Fibroblast of skin of scalp (primary cell): ENCODE measurements at regions not wholly inside any gene's neighbourhood (a gene's known extent, or its start where the extent isn't known, plus 50 kb on each side); places are given as distances from the start of the nearest gene placed in this dataset.
"Not testable (repeated sequence)": the region's sequence is repeated elsewhere in the genome, so short reads cannot be mapped to it uniquely, and the experiment has no call there.

ENCODE experiments used
- DNase-seq: peaks from one replicate; pipeline ENCODE4 v3.0.0-alpha.2; 2013

DNA sequence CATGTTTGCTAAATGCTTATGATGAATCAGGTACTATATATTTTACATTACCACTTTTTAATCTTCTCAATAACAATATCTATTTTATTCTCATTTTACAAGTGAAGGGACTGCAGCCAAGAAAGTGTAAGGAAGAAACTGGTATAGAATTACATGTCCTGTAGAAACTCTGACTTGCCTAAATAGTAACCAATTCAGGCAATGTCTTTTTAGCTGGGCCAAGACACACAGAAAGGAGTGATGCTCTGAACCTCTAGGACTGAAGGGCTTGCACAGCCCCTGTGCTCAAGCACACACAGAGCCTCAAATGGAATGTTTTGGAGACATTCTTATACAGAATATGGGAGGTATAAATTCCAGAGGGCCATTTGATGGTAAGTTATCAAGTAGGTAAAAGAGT is 286.4 kb upstream of the TNC start:
- no peak for DNase-seq

DNA sequence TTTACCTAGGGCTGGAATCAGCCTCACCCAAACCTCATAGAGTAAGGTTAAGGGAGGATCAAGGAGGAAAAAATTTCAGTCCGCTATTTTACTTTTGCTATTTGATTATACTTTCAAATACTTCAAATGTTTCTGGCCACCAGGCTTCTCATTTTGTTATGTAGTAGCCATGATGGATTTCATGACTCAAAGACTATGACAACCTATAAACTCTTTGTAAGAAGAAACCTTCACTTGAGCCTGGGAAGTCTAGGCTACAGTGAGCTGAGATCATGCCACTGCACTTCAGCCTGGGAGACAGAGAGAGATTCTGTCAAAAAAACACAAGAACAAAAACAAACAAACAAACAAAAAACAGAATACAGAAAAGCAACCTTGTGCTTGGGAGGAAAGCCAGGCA is 293.6 kb upstream of the TNC start:
- DNase-seq, result peak; percentile 36

DNA sequence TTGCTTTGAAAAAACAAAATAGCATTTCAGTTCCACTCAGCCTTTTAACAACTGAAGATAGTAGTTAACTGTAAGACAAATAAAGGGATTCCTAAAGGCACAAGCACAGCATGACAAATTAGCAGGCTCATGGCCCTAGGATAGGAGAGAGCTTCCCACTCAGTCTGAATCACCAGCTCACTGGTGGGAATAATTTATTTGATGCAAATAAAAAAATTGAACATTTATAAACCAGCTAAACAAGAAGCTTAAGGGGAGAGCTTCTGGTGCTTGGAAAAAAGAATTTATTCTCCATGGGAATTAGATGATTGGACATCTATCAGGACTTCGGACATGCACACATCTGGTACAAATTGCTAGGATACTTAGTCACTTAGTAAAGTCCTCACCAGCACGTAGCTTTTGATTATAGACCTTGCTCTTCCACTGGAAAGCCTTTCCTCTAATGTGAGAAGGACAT is 294.1 kb upstream of the TNC start:
- DNase-seq, result peak; percentile 80

DNA sequence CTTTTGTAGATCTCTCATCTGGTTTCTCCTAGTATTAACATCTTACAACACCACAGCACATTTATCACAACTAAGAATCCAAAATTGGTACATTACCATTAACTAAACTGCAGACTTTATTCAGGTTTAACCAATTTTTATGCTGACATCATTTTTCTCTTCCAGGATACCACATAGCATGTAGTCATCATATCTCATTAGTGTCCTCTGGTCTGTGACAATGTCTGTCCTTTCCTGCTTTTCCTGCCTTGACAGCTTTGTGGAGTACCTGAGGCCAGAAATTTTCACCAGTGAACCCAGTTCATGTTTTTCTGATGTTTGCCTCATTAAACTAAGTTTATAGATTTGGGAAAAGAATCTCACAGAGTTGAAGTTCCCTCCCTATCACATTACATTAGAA is 294.7 kb upstream of the TNC start:
- no peak for DNase-seq

DNA sequence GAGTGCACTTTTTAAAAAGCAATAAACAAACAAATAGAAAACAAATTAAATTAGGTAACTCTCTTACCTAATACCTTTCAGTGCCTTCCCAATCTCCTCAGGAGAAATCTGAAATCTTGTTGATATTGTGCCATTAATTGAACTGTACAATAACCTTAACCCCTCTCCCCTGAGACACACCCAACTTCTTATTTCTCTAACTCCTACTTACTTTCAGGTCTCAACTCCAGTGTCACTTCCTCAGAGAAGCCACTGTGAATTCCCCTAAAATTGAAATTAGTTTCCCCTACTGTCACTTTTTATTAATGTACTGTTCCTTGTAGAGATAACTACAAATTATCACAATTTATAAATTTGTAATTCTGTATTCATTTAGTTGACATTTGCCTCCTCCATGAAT is 295.3 kb upstream of the TNC start:
- DNase-seq, result no peak

DNA sequence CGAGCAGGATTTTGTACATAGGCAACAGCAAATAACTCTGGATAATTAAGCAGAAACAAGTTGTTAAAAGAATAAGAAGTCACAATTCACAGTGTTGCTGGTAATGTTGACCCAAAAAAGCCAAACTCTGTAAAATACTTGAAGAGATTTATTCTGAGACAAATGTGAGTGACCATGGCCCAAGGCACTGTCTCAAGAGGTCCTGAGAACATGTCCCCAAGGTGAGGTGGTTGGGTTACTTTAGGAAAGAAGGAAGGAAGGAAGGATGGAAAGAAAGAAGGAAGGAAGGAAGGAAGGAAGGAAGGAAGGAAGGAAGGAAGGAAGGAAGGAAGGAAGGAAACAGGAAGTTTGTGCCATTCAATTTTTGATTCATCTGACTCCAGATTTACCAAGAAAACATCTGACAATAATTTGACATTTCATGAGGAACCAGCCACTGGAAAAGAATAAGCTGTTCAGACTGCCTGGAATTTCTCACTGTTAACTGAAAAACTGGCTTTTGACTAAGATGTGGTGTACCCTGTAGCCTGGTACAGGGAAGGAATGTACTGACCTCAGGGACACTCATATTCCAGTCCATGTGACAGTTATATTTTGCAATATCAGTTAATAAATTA is 295.9 kb upstream of the TNC start:
- no peak for DNase-seq

DNA sequence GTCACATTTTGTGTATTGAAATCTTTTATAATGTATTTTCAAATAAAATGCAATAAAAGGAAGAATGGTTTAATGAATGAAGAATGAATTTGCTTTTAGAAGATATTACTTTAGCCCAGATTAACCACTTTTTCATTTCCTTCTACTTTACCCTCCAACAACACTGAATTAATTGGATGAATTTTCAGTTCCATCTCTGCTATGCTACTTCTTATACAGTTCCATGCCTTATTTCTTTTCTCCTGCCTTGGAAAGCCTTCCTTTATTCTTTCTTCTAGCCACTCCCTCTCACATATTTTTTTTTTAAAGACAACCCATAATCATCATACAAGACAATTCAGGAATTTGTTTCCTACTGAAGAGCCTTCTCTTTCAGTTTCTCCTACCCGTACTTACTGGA is 296.6 kb upstream of the TNC start:
- no peak for DNase-seq

DNA sequence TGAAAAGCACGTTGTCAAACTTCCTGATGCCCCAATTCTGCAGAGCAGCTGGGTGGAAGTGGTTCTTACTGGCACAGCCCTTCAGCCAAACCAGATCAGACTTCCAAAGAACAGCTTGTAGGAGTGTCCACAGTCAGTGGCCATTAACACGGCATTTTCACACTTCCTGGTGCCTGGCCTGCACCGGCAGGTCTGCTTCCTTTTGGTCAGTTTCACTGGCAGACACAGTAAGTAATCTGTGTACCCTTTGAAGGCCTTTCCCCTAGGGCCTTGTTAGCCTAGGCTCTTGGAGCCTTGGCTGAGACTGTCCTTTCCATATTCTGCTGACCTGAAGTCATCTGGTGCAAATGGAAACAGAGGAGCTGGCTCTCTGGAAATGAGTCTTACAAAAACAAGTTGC is 297.5 kb upstream of the TNC start:
- DNase-seq, result no peak

DNA sequence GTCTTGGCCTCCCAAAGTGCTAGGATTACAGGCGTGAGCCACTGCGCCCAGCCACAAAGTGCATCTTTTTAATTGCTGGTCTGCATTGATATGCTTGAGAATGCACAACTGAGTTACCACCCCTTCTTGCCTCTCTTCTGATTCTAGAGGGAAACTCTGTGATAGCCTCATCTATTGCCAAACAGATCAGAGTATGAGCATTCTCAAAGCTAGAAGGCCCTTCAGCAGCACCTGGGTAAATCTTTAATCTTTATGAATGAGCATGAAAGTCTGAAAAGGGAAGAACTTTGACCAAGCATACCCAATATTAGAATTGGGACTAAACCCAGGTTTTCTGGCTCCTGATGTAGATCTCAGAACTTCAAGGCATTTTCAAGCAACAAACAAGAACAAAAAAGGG is 298.3 kb upstream of the TNC start:
- DNase-seq, result no peak

DNA sequence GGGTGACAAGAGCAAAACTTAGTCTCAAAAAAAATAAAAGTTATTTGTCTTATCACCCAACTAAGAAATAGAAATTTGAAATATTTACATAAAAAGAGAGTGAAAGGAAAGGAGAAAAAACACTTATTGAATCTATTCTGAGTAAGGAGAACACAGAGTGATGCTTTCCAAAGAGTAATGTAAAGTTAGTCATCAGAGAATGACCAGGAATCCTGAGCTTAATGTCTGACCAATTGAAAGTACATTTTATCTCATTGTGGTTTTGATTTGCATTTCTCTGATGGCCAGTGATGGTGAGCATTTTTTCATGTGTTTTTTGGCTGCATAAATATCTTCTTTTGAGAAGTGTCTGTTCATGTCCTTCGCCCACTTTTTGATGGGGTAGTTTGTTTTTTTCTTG is 300.2 kb upstream of the TNC start:
- peak; percentile 56 for DNase-seq

DNA sequence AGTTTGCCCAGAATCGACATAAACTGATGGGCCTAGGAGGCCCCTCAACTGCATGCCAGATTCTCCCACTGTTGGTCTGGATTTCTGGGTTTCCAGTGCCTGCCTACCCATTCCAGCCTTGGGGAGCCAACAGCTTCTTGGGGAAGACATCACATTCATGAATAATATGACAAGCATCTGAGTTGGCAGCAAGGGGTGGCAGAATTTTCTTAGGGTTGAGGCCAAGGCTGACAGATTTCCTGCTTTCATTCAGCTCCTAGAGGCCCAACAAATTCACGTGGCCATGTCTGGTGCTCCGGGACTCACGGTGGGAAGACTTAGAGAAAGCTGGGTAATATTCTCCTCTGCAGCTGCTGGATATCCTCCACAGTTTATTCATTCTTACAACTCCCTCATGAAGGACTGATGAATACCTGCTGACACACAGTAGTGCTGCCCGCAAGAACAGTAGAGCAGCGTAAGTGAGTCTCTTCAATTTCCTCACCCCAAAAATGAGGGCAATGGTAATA is 305.0 kb upstream of the TNC start:
- peak; percentile 18 for DNase-seq

DNA sequence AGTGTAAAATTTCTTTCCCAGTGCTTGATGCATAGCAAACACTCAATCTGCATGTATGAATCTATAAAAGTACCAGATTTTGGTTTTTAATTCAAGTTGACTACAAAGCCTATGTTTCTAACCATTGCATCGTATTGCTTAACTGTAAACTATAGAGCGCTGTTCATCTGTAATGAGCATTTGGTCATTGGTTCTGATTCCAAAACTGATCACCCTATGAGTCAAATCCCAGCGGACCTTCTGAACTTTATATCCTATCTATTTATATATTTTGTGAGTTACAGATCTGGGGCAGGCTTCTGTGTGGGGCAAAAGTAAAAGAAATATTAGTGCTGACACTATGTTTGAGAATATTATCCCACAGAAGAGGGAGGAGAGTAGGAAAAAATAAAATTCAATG is 305.7 kb upstream of the TNC start:
- peak; percentile 37 for DNase-seq

DNA sequence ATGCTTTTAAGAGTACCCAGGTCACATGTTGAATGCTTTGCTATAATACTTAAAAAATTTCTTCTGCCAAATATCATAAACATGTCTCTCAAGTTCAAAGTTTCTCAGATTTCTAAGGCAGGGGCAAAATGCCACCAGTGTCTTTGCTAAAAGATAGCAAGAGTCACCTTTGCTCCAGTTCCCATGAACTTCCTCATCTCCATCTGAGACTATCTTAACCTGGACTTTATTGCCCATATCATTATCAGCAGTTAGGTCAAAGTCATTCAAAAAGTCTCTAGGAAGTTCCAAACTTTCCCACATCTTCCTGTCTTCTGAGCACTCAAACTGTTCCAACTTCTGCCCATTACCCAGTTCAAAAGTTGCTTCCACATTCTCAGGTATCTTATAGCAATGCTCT is 307.6 kb upstream of the TNC start:
- no peak for DNase-seq

DNA sequence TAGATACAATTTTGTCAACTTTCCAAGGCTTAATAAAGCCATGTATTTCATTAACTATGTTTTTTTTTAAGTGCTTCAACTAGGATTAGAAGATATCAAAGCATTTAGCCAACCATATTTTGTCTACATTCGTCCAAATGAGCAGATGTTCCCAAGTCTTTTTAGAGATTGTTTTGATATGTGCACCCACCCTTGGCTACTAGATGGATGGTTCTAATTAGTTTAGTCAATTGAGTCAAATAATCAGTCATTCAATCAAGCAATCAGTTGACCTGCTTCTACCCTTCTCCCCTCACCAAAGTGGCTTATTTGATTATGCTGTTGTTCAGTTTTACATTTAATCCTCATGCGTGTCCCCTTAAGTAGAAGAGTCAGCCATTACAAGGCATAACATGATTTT is 319.5 kb upstream of the TNC start:
- no peak for DNase-seq

DNA sequence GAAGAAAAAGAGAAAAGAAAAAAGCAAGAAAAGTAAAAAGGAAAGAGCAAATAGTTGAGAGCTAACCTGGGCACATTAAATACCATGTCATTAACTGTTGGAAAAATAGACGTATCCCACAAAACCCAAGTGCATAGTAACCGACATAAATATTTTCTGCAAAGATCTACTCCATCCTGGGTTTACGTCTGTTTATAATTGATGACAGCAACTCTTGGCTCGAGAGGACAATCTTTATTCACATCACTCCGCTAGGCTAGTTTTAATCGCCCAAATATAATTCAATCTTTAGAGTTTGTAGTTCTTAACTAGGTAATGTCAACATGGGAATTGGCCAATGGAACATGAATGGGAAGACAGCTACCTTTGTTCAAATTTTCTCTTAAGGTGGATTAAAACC is 321.7 kb upstream of the TNC start:
- DNase-seq, result no peak

DNA sequence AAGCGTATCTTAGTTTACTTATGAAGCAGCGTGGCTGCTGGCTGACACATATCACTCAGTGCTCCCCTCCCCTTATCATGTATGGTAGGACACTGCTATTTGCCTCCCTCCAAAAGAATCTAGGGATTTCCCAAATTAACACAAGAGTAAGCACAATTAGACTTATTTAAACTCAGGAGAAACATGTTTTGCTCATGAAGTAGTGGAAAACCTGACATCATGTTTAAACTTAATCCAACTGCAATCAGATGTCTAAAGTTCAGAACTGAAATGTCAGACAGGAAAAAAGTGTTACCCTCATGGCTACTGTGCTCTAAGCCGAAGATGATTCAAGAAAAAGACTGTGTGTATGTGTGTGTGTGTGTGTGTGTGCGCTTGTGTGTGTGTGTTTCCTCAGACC is 324.1 kb upstream of the TNC start:
- DNase-seq, result peak; percentile 27

DNA sequence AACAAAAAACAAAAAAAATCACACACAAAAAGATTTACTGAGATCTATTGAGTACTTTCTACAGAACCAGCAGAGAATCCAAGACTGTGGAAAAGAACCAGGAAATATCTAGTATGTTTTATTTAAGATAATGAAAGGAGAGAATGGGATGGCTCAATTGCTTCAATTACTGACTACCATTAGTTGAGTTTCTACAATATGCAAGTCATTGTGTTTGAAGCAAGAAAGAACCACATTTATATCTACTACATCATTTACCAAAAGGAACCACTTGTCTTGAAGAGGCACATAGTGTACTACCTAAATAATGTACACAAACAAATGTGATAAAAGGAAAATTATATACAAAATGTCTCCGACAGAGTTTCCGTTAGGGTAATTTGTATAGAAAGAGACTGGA is 325.9 kb upstream of the TNC start:
- no peak for DNase-seq

DNA sequence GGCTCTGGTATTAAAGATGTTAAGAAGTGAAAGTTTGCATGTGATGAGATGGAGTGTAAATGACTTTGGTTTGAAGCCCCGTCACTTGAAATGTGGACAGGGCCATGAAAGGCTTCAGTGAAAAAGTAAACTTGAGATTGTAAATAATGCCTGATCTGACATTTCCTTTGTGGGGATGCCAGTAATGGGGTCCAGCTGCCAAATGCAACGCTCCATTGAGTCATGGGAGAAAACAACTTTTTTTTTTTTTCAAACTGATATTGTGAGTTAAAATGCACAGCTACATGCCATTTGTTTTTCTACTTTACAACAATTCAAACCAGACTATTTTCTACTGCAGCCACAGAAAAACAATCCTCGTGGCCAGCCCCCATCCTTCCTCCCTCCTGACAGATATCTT is 327.0 kb upstream of the TNC start:
- DNase-seq, result no peak

DNA sequence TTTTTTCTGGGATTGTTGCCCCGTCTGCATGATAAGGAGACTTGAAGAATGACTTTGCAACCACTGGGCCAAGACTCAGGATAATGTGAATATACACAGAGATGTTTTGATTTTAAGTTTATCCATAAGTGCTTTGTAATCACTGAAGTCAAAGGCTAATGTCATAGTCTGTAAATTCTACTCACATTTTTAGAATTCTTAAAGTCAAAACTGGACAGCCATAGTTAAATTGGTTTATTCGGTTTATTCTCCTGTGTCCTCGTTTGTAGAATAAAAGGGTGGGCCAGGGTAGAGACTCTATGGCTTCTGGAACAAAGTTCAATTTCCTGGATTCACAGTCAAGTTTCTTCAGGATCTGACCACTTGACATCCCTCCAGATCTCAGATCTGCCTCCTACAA is 327.7 kb upstream of the TNC start:
- no peak for DNase-seq

DNA sequence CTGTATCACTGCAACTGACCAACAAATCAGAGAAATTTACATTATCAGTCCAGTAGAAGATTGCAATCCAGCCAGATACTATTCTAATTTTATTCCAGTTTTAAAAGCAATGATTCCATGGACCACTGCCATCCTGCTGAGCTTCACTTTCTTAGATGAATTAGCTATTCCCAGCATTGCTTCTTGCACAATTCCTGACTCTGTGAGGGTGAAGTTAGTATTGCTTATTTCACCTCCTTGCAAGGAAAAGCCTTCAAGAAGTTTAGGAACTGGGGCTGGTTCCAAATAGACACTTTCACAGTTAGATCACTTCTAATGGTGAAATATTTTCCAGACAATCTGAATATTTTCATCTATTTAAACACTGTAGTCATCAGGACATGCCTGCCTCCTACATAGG is 338.6 kb upstream of the TNC start:
- peak; percentile 70 for DNase-seq

DNA sequence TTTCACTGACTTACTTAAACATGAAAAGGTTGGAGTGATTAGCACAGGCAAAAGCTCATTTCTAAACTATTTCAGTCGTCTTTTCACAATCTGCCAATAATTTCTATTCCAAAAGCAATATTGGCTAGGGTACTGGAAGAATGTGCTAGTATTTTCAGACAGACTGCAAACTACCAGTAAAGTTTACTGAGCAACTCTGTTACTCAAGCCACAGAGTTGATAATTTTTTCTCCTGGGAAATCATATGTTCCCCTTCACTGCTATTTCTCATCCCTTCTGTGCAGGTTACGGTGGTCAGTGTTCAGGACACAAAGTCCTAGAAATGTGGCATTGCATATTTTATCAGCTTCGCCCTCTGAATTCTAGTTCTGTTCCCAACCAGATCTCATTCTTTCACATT is 343.3 kb upstream of the TNC start:
- DNase-seq, result no peak

DNA sequence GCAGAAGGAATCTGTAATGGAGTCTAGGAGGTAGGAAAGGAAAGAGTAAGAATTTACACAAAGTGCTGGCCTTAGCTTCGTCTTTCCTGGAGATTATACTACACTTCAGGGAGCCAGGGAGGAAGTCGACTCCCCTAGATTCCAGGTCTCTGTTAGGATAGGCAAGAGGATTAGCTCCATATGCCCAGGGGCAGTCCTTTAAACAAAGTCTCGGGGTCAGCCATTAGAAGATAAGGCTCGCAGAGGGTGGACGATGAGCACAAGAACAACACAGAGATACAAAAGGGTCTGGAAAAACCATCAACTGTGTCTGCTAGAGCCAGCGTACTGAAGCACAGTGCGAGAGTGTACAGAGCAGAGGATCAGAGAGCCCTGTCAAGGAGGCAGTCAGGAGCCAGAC is 344.7 kb upstream of the TNC start:
- no peak for DNase-seq

DNA sequence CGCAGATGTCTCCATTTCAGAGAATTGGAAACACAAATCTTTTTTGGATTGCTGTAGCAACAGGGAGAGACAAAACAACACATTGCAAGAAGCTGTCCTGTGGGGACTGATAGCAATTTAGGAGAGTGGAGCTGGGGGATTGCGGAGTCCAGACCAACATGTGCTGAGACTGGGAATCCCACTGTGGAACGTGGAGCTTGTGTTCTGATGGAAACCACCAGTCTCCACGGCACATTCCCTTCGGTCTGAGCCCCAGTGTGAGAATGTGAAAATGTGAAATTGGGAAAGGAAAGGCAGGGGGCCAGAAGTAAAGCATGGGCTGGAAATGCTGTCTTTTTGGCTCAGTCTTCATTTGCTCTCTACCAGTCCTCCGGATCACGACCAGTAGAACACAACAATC is 348.8 kb upstream of the TNC start:
- peak; percentile 18 for DNase-seq

DNA sequence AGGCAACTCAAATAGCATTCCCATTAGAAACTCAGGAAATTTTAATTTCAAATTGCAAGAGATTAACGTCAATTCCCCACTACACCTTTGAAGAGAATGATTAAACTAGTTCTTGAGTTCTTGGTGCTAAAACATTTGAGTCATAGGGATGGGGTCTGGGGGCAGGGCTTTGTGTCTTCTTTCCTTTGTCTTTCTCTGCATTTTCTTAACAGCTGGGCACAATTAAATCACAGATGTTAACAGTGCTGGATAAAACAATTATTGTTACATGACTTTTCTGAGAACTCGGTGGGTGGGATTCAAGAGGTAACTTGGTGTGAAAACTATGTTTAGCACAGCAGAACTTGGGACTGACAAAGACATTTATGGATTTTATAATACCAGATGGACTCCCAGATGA is 351.9 kb upstream of the TNC start:
- DNase-seq, result peak; percentile 56

DNA sequence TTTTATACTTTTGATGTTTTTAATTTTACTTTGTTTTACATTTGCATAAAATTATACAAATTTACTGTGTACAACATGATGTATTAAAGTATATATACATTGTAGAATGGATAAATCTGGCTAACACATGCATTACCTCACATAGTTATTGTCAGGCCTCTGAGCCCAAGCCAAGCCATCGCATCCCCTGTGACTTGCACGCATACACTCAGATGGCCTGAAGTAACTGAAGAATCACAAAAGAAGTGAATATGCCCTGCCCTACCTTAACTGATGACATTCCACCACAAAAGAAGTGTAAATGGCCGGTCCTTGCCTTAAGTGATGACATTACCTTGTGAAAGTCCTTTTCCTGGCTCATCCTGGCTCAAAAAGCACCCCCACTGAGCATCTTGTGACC is 355.1 kb upstream of the TNC start:
- DNase-seq, result not testable (repeated sequence)
